ENCODE measurements at regions not wholly inside any gene's neighbourhood (a gene's known extent, or its start where the extent isn't known, plus 50 kb on each side); places are given as distances from the start of the nearest gene placed in this dataset.
"Not testable (repeated sequence)": the region's sequence is repeated elsewhere in the genome, so short reads cannot be mapped to it uniquely, and the experiment has no call there.

DNA sequence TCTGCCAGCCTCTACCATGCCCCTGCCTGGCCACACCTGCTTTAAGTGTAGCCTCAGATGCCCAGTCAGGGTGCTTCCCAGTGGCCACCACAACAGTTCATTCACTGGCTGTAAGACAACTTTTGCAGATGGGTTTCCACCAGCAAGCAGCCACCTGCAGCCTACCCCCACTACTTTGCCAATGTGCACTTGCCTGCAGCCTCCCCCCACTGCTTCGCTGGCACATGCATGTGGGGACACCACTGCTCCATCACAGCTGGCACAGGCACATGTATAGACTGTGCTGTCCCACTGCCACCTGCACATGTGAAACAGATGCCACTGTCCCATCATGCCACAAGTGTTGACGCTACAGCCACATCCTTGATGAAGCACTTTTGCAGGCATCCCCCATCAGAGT lies 723.9 kb downstream of the SH3BGRL start:
- H3K27ac Mint-ChIP-seq, result no peak overlapping the region
- H3K27me3 Mint-ChIP-seq (ENCODE audit: low read depth), result no peaks in the 10 kb centered on the region; the same call in 1 of the 2 replicates
- no peak overlapping the region for H4K5ac ChIP-seq (ENCODE audit: insufficient read length, low read depth, low read length)
- no peak overlapping the region for H2BK12ac ChIP-seq (ENCODE audit: insufficient read length, low read depth, low read length)
- H4K20me1 ChIP-seq (ENCODE audit: control insufficient read depth, insufficient read depth, insufficient read length), result no peaks in the 10 kb centered on the region
- no peak overlapping the region for H4K91ac ChIP-seq (ENCODE audit: insufficient read length, low read depth, low read length)
- H2BK20ac ChIP-seq (ENCODE audit: low read depth, low read length, poor library complexity, severe bottlenecking), result no peak overlapping the region
- no peak overlapping the region for H2BK15ac ChIP-seq (ENCODE audit: low read depth, low read length)
- no peak overlapping the region for H2BK5ac ChIP-seq (ENCODE audit: insufficient read length, low read length)
- TF ChIP-seq, protein P1, sequence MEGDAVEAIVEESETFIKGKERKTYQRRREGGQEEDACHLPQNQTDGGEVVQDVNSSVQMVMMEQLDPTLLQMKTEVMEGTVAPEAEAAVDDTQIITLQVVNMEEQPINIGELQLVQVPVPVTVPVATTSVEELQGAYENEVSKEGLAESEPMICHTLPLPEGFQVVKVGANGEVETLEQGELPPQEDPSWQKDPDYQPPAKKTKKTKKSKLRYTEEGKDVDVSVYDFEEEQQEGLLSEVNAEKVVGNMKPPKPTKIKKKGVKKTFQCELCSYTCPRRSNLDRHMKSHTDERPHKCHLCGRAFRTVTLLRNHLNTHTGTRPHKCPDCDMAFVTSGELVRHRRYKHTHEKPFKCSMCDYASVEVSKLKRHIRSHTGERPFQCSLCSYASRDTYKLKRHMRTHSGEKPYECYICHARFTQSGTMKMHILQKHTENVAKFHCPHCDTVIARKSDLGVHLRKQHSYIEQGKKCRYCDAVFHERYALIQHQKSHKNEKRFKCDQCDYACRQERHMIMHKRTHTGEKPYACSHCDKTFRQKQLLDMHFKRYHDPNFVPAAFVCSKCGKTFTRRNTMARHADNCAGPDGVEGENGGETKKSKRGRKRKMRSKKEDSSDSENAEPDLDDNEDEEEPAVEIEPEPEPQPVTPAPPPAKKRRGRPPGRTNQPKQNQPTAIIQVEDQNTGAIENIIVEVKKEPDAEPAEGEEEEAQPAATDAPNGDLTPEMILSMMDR (conservative IDR thresholded peaks at IDR 0.05), result no peak
- no peak overlapping the region for H2BK120ac ChIP-seq (ENCODE audit: low read depth, low read length, poor library complexity, severe bottlenecking)
- peaks cover 46% of the 10 kb centered on the region for H3K9me3 ChIP-seq (ENCODE audit: control insufficient read depth, low read depth, low read length)
- H3K36me3 Mint-ChIP-seq (ENCODE audit: insufficient read depth in 1 of 3, low read depth in 3 of 3), result peaks cover 6 to 22% (median 14%) of the 10 kb centered on the region in 3 experiments; a peak in 6 of 7 replicates
- no peak overlapping the region for H3K4me3 Mint-ChIP-seq
- H3K4me1 Mint-ChIP-seq, result no peaks in the 10 kb centered on the region
- no peak overlapping the region for H3K9ac ChIP-seq (ENCODE audit: extremely low read depth, insufficient read length, low read length)
- H3K18ac ChIP-seq (ENCODE audit: insufficient read length, low read depth, low read length), result no peak overlapping the region
- H3K9me3 Mint-ChIP-seq, result peaks cover 65 to 85% of the 10 kb centered on the region in 2 experiments
- no CpG with 5 or more reads among the region's 2 CpGs for WGBS (ENCODE audit: extremely low coverage, insufficient read length, low lambda C conversion rate)
- DNase-seq, result no peak
- no peak overlapping the region for H3K14ac ChIP-seq (ENCODE audit: insufficient read depth, low read length)
- H3K27ac ChIP-seq (ENCODE audit: insufficient read length, low read depth, low read length), result no peak overlapping the region
- H3K4ac ChIP-seq (ENCODE audit: low read depth, low read length), result no peak overlapping the region
- H3K27me3 ChIP-seq (ENCODE audit: insufficient read depth, low read length), result no peaks in the 10 kb centered on the region
- H3T11ph ChIP-seq (ENCODE audit: low read length), result no peak overlapping the region
- no peak overlapping the region for H4K8ac ChIP-seq (replicated peaks; ENCODE audit: insufficient read length, low read depth, low read length)
- H3K23me2 ChIP-seq (ENCODE audit: insufficient read length, low read depth, low read length, poor library complexity, severe bottlenecking), result no peaks in the 10 kb centered on the region
- no peak overlapping the region for H3K56ac ChIP-seq (ENCODE audit: insufficient read length, low read depth, low read length)
- no peaks in the 10 kb centered on the region for H3K4me1 ChIP-seq (ENCODE audit: insufficient read depth, low read length)
- no peak overlapping the region for H2AK5ac ChIP-seq (ENCODE audit: insufficient read length, low read length)
- no peak overlapping the region for H3K23ac ChIP-seq (ENCODE audit: insufficient read length, low read depth, low read length)
- no peaks in the 10 kb centered on the region for H3K79me2 ChIP-seq (ENCODE audit: insufficient read depth, low read length)
- no peaks in the 10 kb centered on the region for H3K79me1 ChIP-seq (ENCODE audit: insufficient read depth, low read depth, low read length, poor library complexity, severe bottlenecking)
- H3K4me2 ChIP-seq (ENCODE audit: insufficient read depth, insufficient read length, low read length), result no peak overlapping the region
- no peak overlapping the region for H2AFZ ChIP-seq (ENCODE audit: low read length)

DNA sequence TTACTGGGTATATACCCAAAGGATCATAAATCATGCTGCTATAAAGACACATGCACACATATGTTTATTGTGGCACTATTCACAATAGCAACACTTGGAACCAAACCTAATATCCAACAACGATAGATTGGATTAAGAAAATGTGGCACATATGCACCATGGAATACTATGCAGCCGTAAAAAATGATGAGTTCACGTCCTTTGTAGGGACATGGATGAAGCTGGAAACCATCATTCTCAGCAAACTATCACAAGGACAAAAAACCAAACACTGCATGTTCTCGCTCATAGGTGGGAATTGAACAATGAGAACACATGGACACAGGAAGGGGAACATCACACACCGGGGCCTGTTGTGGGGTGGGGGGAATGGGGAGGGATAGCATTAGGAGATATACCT lies 744.0 kb downstream of the SH3BGRL start:
- not testable (repeated sequence) for H3K18ac ChIP-seq (ENCODE audit: insufficient read length, low read depth, low read length); H2BK20ac ChIP-seq (ENCODE audit: low read depth, low read length, poor library complexity, severe bottlenecking); H2BK120ac ChIP-seq (ENCODE audit: low read depth, low read length, poor library complexity, severe bottlenecking); DNase-seq; H3K23me2 ChIP-seq (ENCODE audit: insufficient read length, low read depth, low read length, poor library complexity, severe bottlenecking); H3K4ac ChIP-seq (ENCODE audit: low read depth, low read length); H3K4me1 ChIP-seq (ENCODE audit: insufficient read depth, low read length); H3K27ac Mint-ChIP-seq; H4K91ac ChIP-seq (ENCODE audit: insufficient read length, low read depth, low read length); H3K4me1 Mint-ChIP-seq; H3K14ac ChIP-seq (ENCODE audit: insufficient read depth, low read length); H3K79me1 ChIP-seq (ENCODE audit: insufficient read depth, low read depth, low read length, poor library complexity, severe bottlenecking); H3K4me3 Mint-ChIP-seq; H3K27ac ChIP-seq (ENCODE audit: insufficient read length, low read depth, low read length); H4K5ac ChIP-seq (ENCODE audit: insufficient read length, low read depth, low read length); H2AK5ac ChIP-seq (ENCODE audit: insufficient read length, low read length); H4K20me1 ChIP-seq (ENCODE audit: control insufficient read depth, insufficient read depth, insufficient read length); H3K4me2 ChIP-seq (ENCODE audit: insufficient read depth, insufficient read length, low read length); H2BK12ac ChIP-seq (ENCODE audit: insufficient read length, low read depth, low read length); H2BK5ac ChIP-seq (ENCODE audit: insufficient read length, low read length); H3K9me3 ChIP-seq (ENCODE audit: control insufficient read depth, low read depth, low read length); H3T11ph ChIP-seq (ENCODE audit: low read length); H3K27me3 ChIP-seq (ENCODE audit: insufficient read depth, low read length); H3K9ac ChIP-seq (ENCODE audit: extremely low read depth, insufficient read length, low read length); H4K8ac ChIP-seq (replicated peaks; ENCODE audit: insufficient read length, low read depth, low read length); H3K79me2 ChIP-seq (ENCODE audit: insufficient read depth, low read length); H2AFZ ChIP-seq (ENCODE audit: low read length); H3K56ac ChIP-seq (ENCODE audit: insufficient read length, low read depth, low read length); H3K27me3 Mint-ChIP-seq (ENCODE audit: low read depth); H2BK15ac ChIP-seq (ENCODE audit: low read depth, low read length); H3K23ac ChIP-seq (ENCODE audit: insufficient read length, low read depth, low read length)
- Mint-ChIP-seq H3K36me3 (ENCODE audit: insufficient read depth in 1 of 3, low read depth in 3 of 3) (peaks cover 0 to 12% (median 2%) of the 10 kb centered on the region in 3 experiments; a peak in 5 of 7 replicates), H3K9me3 (peaks cover 70 to 72% of the 10 kb centered on the region in 2 experiments)
- WGBS (ENCODE audit: extremely low coverage, insufficient read length, low lambda C conversion rate), result no CpG with 5 or more reads among the region's 5 CpGs

Measured in H9 (cell line).